ENCODE measurements at regions not wholly inside any gene's neighbourhood (a gene's known extent, or its start where the extent isn't known, plus 50 kb on each side); places are given as distances from the start of the nearest gene placed in this dataset.

GRCh38 chr6:114436691-114437090 is 93.9 kb upstream of the HS3ST5 start:
- TF ChIP-seq CTCF (IDR thresholded peaks at IDR 0.05) (no peak), REST (IDR thresholded peaks at IDR 0.05; ENCODE audit: insufficient read depth in 1 of 2, low read depth in 2 of 2, low read length in 1 of 2) (no peak), POLR2AphosphoS5 (IDR thresholded peaks at IDR 0.05; ENCODE audit: low read depth, low read length) (no peak), SIN3A (IDR thresholded peaks at IDR 0.05; ENCODE audit: borderline replicate concordance, insufficient read depth, low read depth, low read length) (no peak), TCF7L2 (IDR thresholded peaks at IDR 0.05; ENCODE audit: low read depth, low read length) (no peak)
